HG03045 (cell line): ENCODE measurements at regions not wholly inside any gene's neighbourhood (a gene's known extent, or its start where the extent isn't known, plus 50 kb on each side); places are given as distances from the start of the nearest gene placed in this dataset.
"Not testable (repeated sequence)": the region's sequence is repeated elsewhere in the genome, so short reads cannot be mapped to it uniquely, and the experiment has no call there.

Experiments used
- ATAC-seq: cut with Tn5 transposase; IDR thresholded peaks from one replicate; pipeline ENCODE4 v1.9.1; 2021; ENCODE audit warnings: mild to moderate bottlenecking, moderate library complexity; ENCODE audit not compliant: unreplicated experiment

DNA sequence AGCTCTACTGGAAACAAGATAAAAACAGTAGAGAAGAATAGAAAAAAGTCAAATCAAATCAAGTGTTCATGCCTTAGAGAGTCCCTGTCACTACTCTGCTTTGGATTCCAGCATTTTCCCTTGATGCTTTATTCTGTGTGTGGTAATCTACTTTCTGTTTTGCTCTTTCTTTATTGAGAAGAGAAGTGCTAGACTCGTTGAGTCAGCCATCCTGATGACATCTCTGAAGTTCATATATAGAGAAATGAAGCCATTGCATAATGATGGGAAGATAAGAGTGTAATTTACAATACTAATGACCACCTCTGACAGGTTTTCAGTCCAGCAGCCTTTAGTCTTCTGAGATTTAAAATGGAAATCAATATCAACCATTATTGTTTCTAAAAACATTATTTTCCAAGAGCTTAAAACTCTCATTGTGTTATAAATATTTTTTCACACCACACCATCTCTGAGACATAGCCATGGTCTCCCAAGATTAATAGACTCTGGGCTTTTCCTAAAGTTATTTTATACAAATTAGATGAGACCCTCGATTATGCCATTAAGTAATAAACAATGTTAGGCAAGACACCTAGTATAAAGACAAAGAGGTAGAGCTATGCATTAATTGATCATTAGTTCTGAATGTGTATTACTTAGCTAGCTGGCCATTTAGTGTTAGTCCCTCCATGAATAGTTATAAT, 679.0 kb upstream of the ACVR2A start:
- ATAC-seq: no peak

DNA sequence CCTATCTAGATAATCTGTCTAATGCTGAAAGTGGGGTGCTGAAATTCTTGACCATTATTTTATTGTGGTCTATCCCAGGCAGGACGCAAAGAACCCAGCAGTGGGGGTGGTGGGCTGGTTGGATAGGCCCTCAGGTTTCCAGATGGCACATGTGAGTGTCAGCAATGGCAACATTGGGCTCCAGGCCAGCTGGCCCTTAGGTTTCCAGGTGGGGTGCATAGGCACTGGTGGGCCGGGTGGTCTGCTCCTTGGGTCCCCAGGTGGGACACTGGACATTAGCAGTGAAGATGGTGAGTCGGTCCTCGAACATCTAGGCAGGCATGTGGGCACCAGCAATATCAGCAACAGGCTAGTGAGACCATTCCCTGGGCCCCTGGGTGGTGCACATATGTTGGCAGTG, 680.3 kb upstream of the ACVR2A start:
- no peak for ATAC-seq

GRCh38 chr2:147161746-147162145, 683.1 kb upstream of the ACVR2A start:
- ATAC-seq: no peak

DNA sequence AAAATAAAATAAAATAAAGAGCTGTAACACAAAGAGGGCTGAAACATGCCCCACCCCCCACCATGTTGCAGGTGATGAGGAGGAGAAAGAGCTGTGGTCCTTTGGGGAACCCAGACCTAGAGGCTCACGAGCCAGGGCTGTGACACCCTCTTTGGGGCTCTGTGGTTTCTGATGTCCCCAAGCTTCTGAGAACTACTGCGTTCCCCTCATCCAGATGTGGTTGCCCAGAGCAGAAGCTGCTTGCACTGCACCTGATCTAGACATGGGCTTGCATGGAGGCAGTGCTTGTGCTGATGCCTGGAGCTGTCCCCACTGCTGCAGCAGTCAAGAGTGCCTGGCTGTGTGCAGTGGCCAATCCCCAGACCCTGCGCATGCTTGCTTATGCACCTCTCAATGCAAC, 687.9 kb upstream of the ACVR2A start:
- ATAC-seq: no peak

GRCh38 chr2:147150241-147150635, 694.6 kb upstream of the ACVR2A start:
- ATAC-seq: no peak

GRCh38 chr2:147149575-147150240, 695.1 kb upstream of the ACVR2A start:
- no peak for ATAC-seq

DNA sequence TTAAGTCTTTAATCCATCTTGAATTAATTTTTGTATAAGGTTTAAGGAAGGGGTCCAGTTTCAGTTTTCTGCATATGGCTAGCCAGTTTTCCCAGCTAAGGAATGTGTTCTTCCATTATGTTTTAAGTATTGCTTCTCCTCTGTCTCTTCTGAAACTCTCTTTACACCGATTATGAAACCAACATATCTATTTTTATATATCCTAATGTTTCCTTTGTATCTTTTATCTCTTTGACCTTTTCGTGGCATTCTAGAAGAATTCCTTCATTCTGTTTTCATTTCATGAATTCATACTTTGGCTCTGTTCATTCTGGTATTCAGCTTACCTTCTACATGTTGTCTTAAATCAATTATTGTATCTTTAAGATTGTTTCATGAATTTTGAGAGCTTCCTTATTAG, 697.0 kb upstream of the ACVR2A start:
- ATAC-seq: no peak

GRCh38 chr2:147141930-147142329, 702.9 kb upstream of the ACVR2A start:
- ATAC-seq: no peak

GRCh38 chr2:147139732-147140131, 705.1 kb upstream of the ACVR2A start:
- ATAC-seq: not testable (repeated sequence)

DNA sequence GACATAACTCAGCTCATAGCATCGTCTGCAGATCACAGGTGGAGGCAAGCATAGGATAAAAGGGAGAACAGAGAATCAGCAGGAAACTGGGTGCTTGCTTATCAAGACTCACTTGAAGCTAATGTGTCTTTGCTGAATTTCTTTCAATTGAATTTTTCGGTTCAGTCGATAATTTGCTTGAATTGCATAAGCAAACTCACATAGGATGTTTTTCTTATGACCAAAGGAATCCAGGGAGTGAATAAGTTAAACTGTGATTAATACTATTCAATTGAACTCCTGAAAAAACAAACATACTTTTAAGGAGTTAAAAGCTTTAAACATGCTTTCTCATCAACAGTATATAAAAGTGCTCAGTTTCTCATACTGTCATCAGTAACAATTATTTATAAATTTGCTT, 707.1 kb upstream of the ACVR2A start:
- ATAC-seq: no peak

- ATAC-seq: no peak
Measured at GRCh38 chr2:147135376-147135775, 709.5 kb upstream of the ACVR2A start.

DNA sequence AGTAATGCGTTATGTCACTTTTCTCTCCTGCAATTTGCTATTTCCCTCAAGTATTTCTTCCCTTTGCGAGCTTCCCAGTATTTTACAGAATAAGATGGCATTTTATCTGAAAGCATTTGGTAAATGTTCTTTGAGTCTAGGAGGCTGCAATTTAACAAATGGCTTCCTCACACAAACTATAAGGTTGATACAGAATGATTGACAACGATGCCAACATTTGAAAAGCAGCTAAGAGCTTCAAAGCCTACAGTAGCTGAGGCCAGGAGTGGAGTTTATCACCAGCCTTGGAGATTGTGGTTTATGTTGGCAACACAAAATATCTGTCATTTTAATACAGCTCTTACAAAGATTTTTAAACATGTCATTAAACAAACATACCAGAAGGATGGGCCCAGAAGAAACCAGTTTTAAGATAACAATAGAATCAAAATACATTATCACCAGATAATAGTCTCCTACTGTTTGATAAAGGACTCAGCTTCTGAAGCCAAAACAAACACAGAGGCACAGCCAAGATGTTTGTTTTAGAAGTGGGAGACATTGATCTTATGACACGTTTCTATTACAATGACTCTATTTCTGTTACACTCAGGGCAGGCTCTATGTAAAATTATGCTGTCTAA, 711.4 kb upstream of the ACVR2A start:
- ATAC-seq: no peak

- no peak for ATAC-seq
Measured at GRCh38 chr2:147125145-147125544, 719.7 kb upstream of the ACVR2A start.

DNA sequence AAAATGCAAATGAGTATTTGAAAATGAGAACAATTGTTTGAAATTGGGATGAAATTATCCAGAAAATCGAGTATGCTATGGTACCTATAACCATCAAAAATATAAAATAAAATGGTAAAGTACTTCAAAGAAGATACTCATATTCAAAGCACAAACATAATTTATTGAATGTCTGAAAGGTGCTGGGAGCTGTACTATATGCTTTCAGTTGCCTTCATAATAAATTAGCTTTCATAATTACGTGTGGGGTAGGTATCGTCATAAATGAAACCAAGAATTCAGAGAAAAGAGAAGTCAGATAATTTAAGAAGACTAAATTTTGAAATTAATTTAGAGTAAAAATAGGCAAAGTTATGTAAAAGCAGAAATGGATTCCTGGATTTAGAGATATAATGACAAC, 721.9 kb upstream of the ACVR2A start:
- no peak for ATAC-seq

GRCh38 chr2:147110962-147111361, 733.9 kb upstream of the ACVR2A start:
- ATAC-seq: no peak

- ATAC-seq: no peak
Measured at GRCh38 chr2:147110317-147110716, 734.5 kb upstream of the ACVR2A start.

DNA sequence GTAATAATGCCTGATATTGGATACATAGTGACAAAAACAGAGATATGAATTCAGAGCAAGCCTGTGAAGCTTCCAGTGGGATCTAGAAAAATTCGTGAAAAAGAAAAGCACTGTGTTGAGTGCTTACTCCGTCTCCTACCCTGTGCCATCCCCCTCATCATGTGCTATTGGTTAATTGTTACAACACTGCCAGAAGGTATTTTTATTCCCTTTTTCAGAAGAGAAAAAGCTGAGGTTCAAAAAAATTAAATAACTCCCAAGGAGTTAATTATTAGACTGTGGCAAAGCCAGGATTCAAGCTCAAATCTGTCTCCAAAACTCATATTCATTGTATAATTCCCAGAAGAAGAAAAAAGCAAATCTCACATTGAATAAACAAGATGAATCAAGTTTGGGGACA, 735.5 kb upstream of the ACVR2A start:
- ATAC-seq: no peak

GRCh38 chr2:147108548-147108947, 736.3 kb upstream of the ACVR2A start:
- ATAC-seq: no peak

- no peak for ATAC-seq
Measured at GRCh38 chr2:147101941-147102790, 742.7 kb upstream of the ACVR2A start.

DNA sequence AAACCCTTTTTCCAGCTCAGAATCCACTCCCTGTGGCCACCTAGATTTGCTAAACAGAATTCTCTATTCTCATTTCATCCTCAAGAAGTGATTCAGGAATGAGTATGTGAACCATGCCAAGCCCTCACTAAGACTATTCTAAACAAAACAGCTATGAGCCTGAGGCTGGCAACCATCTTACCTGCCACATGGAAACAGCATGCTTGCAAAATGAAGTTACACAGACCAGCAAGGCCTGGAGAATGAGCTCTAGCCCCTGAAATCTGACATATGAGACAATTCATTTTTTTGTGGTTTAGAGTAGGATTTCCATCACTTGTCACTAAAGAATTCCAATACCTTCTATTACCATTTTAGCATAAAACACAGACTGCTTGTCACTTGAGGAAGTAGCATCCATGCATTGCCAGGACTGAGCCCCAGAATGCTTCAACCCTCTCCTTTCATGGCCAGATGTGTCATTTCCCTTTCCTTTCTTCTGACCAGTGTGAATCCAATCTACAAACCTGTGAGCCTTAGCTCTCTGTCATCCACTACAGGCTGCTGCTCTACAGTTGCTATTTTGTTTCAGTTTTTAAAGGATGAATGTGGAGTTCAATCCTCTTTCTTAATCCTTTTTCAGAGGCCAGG, 744.3 kb upstream of the ACVR2A start:
- ATAC-seq: no peak

- ATAC-seq: no peak
Measured at GRCh38 chr2:147099845-147100244, 745.0 kb upstream of the ACVR2A start.
